Activated T-cell treated with anti-CD3 and anti-CD28 coated beads for 48 hours (primary cell): ENCODE measurements at regions not wholly inside any gene's neighbourhood (a gene's known extent, or its start where the extent isn't known, plus 50 kb on each side); places are given as distances from the start of the nearest gene placed in this dataset.

Experiments used
- DNase-seq: peaks from one replicate; pipeline ENCODE4 v3.0.0-alpha.2; 2020; ENCODE audit warnings: low read depth

DNA sequence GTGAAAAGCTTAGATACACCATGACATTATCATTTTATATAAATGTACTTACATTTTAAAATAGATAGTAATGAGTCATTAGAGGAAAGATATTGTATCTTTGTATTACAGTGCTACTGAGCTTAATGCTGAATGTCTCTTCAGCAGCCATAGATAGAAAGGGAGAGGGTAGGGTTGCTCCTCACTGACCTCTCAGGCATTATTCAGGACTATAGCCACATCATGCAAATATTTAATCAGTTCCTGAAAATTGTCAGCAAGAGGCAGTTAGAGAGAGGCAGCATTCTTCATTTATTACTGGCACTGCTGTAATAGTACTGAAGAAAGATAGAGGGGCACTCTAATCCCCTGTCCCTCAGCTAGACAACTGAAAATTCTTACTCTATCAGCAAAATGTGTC lies 242.0 kb upstream of the TANK start:
- DNase-seq, result no peak

DNA sequence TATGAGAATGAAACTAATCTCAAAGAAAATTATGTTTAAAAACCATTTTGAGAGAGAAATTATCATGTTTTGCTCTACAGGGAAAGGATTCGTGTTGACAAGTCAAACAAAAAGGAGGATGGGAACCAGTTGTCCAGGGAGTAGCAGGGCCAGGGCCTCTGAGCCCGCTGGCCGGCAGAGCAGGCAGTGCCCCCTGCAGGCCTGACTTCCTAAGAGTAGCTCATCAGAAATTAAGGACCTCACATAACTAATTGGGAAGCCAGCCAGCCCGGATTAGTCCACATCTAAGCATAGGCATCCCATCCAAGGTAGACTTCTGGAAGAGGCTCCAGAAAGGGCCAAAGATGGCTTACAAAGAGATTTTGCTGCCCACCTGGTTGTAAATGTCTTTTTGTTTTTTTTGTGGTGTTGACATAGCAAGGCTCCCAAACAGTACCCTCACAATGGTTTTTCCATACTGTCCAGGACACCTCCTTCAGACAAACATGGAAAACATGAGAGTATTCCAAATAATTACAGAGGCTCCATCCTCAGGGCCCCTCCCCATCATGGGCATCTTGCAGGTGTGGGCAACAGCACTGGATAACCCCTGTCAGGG lies 241.2 kb upstream of the TANK start:
- DNase-seq, result peak; percentile 18

DNA sequence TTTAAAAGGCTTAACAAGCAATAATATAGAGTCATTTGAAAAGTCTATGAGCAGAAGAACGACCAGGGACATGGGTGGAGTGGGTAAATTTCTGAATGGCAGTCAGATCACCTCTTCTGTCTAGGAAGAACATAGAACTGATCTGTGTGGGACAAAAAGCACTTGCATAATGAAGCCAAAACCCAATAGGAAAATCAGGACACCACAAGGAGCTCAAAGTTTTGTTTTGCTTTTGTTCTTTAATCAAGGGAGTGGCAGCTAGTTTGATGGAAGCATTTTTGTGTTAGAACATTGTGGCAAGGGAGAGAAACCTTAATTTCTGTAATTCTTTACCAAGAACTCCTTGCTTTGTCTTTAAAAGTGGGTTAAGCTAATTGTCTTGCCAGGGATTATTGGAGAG lies 240.2 kb upstream of the TANK start:
- DNase-seq, result no peak

DNA sequence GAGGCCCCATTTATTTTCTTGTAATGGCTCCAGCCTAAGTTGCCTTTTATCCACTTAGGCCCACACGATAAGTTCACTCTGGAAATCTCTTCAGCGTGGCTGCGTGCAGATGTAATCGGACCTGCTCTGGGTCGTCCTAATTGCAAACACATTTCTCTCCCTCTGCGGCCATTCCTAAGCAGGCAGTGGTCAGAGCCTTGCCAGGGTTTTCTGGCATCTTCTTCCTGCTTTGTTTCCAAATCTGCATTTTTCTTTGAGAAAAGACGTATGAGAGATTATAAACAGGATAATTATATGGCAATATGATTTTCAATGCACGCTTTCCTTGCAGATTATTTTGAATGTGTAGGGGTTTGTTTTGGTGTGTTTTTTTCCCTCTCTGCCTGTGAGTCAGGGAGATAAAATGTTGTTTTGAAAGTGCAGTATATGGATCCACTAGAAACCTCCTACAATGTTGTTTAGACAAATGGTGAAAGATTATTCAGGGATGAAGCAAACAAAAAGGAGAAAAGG lies 239.4 kb upstream of the TANK start:
- DNase-seq, result no peak

DNA sequence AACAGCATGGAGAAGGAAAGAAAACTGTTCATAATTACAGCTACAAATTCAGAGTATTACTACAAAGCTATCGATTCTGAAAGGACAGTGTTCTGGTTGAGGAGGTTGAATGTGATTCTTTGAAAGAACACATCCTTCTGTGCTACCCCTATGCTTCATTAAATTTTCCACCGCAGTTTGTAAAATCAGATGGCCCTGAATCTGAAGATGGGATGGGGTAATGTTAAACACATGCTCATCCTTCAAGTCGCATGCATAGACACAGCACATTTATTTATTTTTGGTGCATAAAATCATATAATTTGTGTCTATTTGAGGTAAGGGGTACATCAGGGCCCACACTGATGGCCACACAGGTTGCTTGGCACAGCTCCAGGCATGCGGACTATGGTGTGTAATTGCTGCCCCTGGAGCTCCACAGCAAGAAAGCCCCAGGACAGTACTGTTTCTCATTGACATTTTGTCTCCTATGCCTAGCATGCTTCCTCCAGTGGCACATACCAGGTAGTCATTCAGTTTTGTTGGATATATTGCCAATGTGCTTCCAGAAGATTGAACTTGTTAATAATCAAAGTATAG lies 238.8 kb upstream of the TANK start:
- DNase-seq, result no peak

DNA sequence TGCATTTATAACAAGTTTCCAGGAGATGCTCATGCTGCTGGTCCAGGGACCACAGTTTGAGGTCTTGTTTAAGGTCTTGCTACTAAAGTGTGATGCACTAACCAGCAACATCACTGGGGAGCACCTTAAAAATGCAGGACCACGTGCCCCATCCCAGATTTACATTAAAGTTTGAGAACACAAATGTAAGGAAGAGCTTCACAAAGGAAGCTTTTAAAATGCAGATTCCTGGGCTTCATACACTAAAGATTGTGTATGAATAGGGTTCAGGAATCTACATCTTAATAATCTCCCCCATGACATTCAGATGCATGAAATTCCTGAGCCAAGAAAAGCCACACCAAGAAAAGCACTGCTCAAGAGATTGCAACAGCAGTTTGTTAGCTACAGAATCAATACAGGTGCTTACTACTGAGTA lies 235.3 kb upstream of the TANK start:
- no peak for DNase-seq

DNA sequence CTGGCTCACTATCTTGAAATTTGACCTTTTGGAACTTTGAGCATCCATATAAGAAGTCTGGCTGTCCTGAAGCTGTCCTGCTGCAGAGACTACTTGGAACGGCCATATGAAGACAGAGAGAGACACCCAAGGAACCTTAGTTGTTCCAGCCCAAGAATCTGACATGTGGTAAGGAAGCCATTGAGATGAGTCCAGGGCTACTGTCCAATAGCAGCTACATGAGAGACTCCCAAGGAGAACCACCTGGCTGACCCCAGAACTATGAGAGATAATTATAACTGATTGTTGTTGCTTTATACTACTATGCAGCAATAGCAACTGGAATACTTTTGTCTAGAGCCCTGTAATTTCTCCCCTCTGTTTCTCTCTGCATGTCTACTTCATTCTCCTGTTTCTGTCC lies 234.3 kb upstream of the TANK start:
- DNase-seq, result no peak

DNA sequence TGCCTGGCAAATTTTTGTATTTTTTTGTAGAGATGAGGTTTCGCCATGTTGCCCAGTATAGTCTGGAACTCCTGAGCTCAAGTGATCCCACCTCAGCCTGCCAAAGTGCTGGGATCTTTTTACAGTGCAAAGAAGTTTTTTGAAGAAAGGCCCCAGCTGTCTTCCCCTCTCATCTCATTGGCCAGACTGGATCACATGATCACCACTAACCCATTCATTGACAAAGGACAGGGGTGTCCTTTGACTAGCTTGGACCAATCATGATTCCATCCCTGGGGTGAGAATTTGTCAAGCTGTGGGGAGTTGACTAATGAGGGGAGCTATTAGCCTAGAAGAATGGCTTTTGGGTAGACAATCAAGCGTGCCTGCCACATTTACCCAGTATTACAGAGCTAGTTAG lies 232.9 kb upstream of the TANK start:
- no peak for DNase-seq

DNA sequence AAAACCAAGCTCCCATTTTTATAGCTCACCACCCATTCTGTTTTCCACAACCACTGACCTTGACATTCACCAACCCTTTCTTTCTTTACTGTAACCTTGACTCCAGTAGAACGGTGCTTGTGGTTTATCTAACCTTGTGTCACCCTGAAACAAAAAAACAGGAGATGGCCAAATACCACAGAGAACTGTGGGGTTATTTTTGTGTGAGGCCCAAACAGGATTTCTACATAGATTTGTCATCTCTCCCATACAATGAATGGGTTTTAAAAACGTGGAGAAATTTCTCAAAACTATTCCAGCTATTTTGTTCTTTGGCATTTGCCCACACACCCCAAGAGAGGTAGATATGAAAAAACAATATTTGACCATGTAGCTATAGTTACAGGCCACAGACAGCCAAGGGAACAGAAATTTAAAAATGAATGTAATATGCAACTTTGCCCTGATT lies 231.3 kb upstream of the TANK start:
- DNase-seq, result no peak

DNA sequence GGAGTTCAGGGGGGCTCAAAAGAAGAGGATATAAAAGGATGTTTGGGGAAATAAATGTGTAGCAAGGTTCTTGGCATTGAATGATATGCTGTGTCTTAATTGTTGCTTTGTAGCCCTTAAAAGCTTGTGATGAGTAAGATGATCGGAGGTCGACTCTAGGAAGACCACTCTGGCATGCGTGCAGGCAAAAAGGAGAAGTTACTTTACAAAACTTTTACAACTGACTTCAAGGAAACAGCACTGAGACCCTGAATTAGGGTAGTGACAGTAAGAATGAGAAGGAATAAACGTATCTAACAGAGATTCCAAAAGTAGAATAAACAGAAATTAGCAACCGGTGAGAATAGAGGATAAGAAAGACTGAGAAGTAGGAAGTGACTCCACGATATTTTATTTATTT lies 228.7 kb upstream of the TANK start:
- DNase-seq, result no peak

DNA sequence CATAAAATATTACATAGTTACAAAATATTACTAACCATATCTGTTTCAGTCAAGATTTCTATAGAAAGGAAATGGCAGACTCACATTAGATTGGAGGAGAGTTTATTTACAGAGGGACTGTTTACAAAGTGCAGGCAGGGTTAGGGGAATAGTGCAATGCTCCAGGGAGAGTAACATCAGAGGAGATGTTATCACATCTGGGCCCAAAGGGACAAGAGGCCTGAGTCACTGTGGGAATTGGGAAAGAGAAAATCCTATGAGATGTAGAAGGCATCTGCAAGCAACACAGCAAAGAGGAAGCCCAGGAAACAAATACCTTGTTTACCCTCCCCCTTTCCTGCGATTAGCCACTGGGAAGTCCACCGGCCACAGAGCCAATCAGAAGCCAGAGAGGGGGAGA lies 227.3 kb upstream of the TANK start:
- DNase-seq, result no peak

DNA sequence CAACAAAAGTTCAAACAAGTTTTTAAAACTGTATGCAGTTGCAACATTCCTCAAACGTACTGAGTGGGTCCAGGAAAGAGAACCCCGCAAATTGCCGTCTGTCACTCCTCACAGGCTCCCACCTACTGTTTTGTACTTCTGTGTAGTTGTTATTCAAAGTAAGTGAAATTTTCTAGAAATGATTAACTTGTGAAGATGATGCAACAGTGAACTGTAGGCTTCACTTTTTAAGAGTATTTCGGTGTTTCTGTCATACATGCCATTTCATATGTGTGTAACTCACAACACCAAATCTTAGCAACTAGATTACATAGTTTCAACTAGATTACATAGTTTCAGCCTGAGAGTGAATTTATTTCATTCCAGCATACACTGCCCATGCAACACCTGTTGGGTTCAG lies 226.0 kb upstream of the TANK start:
- no peak for DNase-seq

DNA sequence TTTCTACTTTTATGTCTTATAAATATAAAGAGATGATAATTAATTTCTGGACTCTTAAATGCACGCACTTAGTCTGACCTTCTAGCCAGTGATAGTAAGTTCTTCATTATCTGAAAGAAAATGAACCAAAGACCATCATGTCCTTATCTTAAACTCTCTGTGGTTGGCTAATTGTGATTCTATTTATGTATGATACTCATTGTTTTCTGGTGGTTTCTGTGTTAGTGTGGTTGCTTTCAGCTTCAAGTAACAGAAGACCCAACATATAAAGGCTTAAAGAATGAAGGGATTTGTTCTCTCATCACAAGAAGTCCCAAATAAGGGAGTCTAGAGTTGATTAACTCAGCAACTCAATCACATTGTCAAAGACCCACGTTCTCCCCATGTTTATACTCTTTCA lies 225.2 kb upstream of the TANK start:
- DNase-seq, result no peak

DNA sequence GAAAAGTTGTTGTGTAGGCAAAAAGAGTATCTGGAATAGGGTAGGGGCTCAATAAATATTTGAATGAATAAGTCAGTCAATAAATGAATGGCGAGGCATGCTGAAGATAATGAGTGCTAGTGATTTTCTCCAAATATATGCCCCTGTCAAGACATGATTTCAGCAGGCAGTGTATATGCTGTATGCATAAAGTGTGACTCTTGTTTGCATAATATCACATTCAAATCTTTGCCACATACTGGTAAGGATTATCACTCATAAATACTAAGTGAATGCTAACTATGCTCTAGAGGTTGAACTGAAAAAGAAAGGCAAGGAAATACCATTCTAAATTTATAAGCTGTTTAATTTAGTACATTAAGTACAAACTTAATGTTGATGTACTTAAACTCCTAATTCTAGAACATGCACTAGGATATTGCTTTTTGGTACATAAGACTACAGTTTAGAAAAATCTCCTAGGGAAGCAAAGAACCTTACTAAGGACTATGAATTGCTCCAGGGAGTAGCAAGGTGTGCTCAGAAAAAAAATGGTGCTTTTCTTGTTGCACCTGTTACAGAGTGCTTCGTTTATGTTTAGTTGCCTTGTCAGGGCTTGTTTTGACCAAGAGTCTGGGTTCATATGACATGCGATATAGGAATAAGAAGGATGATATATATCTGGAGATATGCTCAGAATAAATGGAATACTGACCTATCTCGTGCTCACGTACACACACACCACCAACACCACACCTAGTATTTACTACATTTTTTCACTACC lies 224.0 kb upstream of the TANK start:
- no peak for DNase-seq

DNA sequence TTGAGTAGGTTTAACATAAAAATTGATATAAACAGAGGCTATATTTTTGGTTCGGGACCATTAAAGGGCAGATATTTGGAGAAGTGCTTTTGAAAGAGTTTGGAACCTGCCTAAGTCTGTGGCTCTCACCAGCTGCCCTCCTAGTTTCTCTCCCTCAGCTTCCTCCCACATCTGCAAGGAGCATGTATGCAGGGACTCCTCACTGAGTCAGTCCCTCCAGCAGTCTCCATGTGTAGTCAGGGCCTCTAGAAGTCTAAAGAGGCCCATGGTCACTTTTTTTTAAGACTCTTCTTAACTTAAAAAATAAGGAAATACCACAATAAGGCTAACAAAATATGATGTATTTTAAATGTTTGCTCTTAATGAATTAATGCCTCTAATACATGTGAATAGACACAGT lies 220.0 kb upstream of the TANK start:
- no peak for DNase-seq

DNA sequence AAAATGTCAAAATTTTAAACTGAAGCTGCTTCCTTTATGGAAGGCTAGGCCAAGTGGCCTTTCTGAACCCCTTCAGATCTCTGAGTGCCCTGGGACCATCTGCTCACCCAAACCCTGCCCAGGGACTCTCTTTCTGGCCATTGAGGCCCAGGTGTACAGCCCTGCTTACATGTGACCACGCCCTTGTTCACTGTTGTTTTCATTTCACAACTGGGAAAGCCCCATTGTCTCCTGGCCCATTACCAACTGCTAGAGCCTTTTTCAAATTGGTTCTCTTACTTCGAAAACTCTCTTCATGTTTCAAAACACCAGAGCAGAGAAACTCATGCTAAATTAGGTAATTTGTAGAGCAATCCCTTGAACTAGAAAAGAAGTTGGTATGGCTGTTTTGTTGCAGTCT lies 219.5 kb upstream of the TANK start:
- no peak for DNase-seq

DNA sequence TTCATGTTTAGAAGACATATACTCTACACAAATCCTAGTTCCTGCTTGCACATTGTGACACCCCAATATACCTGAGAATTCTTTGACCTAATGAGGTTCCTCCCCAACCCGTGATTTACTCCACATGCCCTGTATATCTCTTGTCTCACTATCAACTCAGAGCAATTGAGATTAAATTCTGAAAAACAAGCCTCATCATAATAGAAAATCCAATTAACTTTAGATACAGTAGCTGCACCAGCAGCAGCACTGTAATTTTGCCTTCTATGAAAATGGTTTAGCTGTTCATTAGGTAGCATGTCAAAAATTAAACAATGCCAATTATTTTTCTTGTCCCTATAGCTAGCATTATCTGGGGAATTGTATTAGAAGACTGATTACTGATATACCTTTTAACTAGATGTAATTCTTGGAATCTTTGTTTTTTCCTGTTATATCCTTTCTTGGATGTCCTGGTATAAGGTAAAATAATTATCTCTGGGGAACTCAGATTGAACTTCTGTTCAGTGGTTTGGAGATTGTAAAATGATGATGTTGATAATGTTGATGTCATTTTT lies 218.9 kb upstream of the TANK start:
- no peak for DNase-seq

DNA sequence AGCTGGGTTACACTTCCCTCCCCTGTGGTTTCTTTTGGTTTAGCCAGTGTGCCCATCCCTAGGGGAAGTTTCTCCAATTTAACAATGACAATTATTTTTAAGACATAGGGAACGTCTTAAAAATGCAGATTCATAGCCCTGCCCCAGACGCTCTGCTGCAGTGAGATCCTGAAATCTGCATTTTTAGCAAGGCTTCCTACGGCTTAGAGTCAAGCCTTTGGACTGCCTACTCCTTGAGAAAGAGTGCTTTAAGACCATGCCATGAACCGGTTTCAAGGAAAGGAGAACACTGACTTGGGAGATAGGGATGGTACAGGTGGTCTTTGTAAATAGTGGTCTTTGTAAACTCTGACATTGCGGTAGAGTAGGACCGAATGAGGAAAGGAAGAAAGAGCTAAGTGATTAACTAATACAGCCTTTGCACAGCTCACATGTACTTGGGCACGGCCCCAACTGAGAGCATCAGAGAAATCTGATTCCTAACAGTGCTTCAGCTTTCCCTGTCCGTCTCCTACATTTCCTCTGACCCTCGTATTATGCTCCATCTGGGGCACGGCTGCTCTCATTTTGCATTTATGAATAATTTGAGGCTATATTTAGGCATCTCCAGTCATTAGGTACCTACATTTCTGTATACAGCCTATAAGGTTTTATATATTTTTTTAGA lies 217.6 kb upstream of the TANK start:
- no peak for DNase-seq

DNA sequence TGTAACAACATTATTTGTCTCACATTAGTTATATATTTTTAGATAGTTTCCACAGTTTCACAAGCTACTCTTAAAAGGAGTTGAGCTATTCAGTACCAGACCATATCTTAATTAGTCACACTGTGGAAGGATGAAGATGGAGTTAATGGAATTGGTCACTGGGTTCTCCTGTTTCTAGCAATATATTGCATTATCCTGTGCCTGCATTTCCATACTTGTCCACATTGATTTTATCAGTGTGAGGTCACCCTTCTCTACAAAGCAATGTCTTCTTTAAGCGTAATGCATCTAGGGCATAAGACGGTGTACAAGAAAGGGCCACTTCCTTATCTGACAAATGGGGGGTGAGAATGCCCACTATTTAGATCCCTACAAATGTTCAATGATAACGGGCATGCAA lies 216.8 kb upstream of the TANK start:
- no peak for DNase-seq

DNA sequence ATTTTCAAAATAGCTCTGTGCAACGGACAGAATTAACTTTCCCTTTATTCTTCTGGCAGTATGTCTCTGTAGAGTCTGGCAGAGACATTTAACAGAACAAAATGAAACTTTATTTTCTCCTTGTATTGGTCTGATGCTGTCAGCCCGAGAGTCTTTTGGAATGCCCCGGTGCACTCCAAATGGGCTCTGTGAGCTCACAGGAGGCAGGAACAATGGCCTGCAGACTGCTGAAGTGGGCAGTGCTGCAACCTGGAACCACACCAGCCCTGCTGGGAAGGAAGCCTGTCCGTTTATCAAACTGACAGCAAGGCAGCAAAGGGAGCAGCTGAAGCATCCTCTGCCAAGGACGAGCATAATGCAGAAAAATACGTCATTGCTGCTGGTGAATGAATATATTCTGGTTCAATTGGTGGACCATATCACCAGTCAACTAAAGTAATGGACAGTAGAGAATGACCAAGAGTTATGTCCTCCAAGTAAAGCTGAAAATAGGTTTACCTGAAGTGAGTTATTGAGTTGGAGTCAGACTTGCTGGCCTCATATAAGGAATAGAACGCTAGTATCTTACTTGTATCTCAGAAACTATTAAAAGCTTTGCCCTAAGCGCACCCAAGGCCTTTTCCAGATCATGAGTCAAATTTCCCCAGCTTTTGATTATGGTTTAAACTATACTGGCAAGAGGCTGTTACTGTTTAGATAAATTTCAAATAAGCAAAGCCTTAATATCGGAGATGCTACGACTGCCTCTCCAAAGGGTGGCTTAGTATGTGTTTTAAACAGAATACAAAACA lies 207.6 kb upstream of the TANK start:
- no peak for DNase-seq

DNA sequence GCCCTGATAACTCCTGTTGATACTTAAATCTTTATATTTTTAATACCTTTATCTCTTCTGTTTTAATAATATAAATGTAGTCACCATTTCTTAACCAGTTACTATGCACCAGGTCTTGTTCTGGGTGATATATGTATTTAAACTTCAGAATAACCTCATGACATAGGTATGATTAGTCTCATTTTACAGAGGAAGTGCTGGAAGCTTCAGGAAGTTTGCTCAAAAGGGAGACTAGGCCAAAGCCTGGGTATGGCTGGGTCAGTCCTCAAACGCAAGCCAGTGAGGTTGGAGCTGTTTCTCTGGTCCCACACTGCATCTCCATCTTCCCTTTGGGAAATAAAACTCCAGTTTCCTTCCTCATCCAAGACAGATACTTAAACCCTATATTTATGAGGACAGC lies 204.7 kb upstream of the TANK start:
- DNase-seq, result no peak
